HepG2 (cell line): ENCODE measurements at regions not wholly inside any gene's neighbourhood (a gene's known extent, or its start where the extent isn't known, plus 50 kb on each side); places are given as distances from the start of the nearest gene placed in this dataset.

Experiments
- ATAC-seq: fragments of 200-7000 bp; cut with Tn5 transposase; 3 replicates; pipeline ENCODE4 v1.9.1; 2020; ENCODE audit warnings: mild to moderate bottlenecking, moderate library complexity
- BruUV-seq: library from RNA; stranded (reverse); fragments of 400-500 nt; replicated peaks from 2 replicates; lab custom pipeline; 2021; lab: Mats Ljungman, UMichigan
- CTCF ChIA-PET: fragments of 300-600 bp; formaldehyde crosslinking; extraction: SDS; loops from one replicate; lab custom pipeline; 2021; ENCODE audit warnings: low total read pairs, inconsistent platforms, low intra/inter-chr PET ratio; lab: Yijun Ruan, JAX
- POLR2A ChIA-PET: fragments of 350-600 bp; sonication (Branson Sonifier 250); formaldehyde crosslinking; loops from one replicate; lab custom pipeline; 2020; ENCODE audit warnings: antibody characterized with exemption, inconsistent platforms; lab: Yijun Ruan, JAX
- DNase-seq: peaks from one replicate; pipeline ENCODE4 v3.0.0-alpha.2; 2015; ENCODE audit warnings: low spot score
- FAIRE-seq: peaks from 3 replicates; lab custom pipeline; 2011; peaks lifted over from hg19 to GRCh38; lab: Jason Lieb, UNC
- H2AFZ ChIP-seq: one replicate; pipeline ENCODE4 v1.6.1; 2011; ENCODE audit warnings: low read length, inconsistent platforms
- H3K27ac ChIP-seq: fragments of 300-600 bp; 3 replicates; pipeline ENCODE4 v1.8.0; 2011; ENCODE audit warnings: mixed run types, mild to moderate bottlenecking, mixed read lengths, low read length, inconsistent platforms; ENCODE audit not compliant: insufficient read depth; ENCODE audit errors: extremely low read length
- H3K27me3 ChIP-seq, 2 experiments: fragments of 200-600 bp in 1 of 2; 2 replicates in 1 of 2; 3 replicates in 1 of 2; pipeline versions ENCODE4 v1.6.0 to v1.8.0; 2011; ENCODE audit warnings: low read length in 2 of 2, mild to moderate bottlenecking in 2 of 2, moderate library complexity in 2 of 2, inconsistent platforms in 1 of 2; ENCODE audit not compliant: insufficient read depth in 2 of 2, control insufficient read depth in 1 of 2
- H3K36me3 ChIP-seq, 2 experiments: fragments of 200-600 bp in 1 of 2; replicated peaks in 1 of 2; 2 replicates in 1 of 2; 3 replicates in 1 of 2; pipeline versions ENCODE4 v1.5.1 to v1.8.0; 2011; ENCODE audit warnings: low read length in 2 of 2, inconsistent platforms in 1 of 2; ENCODE audit not compliant: insufficient read depth in 2 of 2, control insufficient read depth in 1 of 2
- H3K4me1 ChIP-seq: 2 replicates; pipeline ENCODE4 v1.5.1; 2012; ENCODE audit warnings: low read length, inconsistent platforms; ENCODE audit not compliant: insufficient read depth
- H3K4me2 ChIP-seq: 2 replicates; pipeline ENCODE4 v1.6.0; 2011; ENCODE audit warnings: low read depth, low read length, inconsistent platforms
- H3K4me3 ChIP-seq, 3 experiments: fragments of 200-600 bp in 1 of 3; sonication (generic), shearing (Covaris generic) in 1 of 3; replicated peaks in 1 of 3; 2 replicates each; pipeline ENCODE4 v1.5.1; 2011 to 2016; ENCODE audit warnings: low read length in 3 of 3, inconsistent platforms in 2 of 3, low read depth in 2 of 3, mild to moderate bottlenecking in 2 of 3, control low read depth in 1 of 3, mixed read lengths in 1 of 3; ENCODE audit not compliant: insufficient read depth in 1 of 3
- H3K79me2 ChIP-seq: one replicate; pipeline ENCODE4 v1.6.1; 2011; ENCODE audit warnings: low read length, inconsistent platforms; ENCODE audit not compliant: insufficient read depth
- H3K9ac ChIP-seq: 2 replicates; pipeline ENCODE4 v1.6.0; 2011; ENCODE audit warnings: mild to moderate bottlenecking, low read depth, low read length, inconsistent platforms; ENCODE audit not compliant: insufficient read depth
- H3K9me3 ChIP-seq: 2 replicates; pipeline ENCODE4 v1.5.1; 2012; ENCODE audit warnings: mild to moderate bottlenecking, low read length
- H4K20me1 ChIP-seq: 2 replicates; pipeline ENCODE4 v1.6.0; 2011; ENCODE audit warnings: inconsistent platforms, mild to moderate bottlenecking, low read length, moderate library complexity; ENCODE audit not compliant: insufficient read depth
- CBX5 ChIP-seq: sonication (generic); formaldehyde crosslinking; IDR thresholded peaks from 2 replicates; pipeline ENCODE4 v1.4.0; 2020; ENCODE audit warnings: missing genetic modification reagents, borderline replicate concordance
- CENPX ChIP-seq: sonication (generic); formaldehyde crosslinking; IDR thresholded peaks from 2 replicates; pipeline ENCODE4 v1.9.0; 2021; ENCODE audit warnings: mild to moderate bottlenecking, missing genetic modification reagents, moderate library complexity
- EZH2 ChIP-seq: conservative IDR thresholded peaks from 2 replicates; pipeline ENCODE4 v1.6.1; 2012; ENCODE audit warnings: mild to moderate bottlenecking, low read depth, low read length, moderate library complexity
- IKZF4 ChIP-seq: sonication (generic); formaldehyde crosslinking; IDR thresholded peaks from 2 replicates; pipeline ENCODE4 v1.5.1; 2020; ENCODE audit warnings: borderline replicate concordance, mild to moderate bottlenecking, low read depth, missing genetic modification reagents; ENCODE audit errors: not compliant biosample characterization
- KDM1A ChIP-seq: IDR thresholded peaks from 2 replicates; pipeline ENCODE4 v1.6.1; 2016; ENCODE audit warnings: missing compliant biosample characterization
- MED8 ChIP-seq: sonication (generic); formaldehyde crosslinking; IDR thresholded peaks from 2 replicates; pipeline ENCODE4 v1.8.1; 2023; ENCODE audit warnings: mild to moderate bottlenecking, missing genetic modification reagents; ENCODE audit not compliant: insufficient replicate concordance
- PCBP1 ChIP-seq: fragments of 200-400 bp; formaldehyde crosslinking; IDR thresholded peaks from 2 replicates; pipeline ENCODE4 v1.6.1; 2017; ENCODE audit warnings: mild to moderate bottlenecking, low read depth, low read length, borderline replicate concordance
- ZC3H4 ChIP-seq: sonication (generic); formaldehyde crosslinking; IDR thresholded peaks from 2 replicates; pipeline ENCODE4 v1.4.0; 2020; ENCODE audit warnings: missing genetic modification reagents, borderline replicate concordance
- ZNF572 ChIP-seq: sonication (generic); formaldehyde crosslinking; IDR thresholded peaks from 2 replicates; pipeline ENCODE4 v1.5.1; 2020; ENCODE audit warnings: mild to moderate bottlenecking, missing genetic modification reagents
- ZNF883 ChIP-seq: sonication (generic); formaldehyde crosslinking; IDR thresholded peaks from 2 replicates; pipeline ENCODE4 v1.5.1; 2020; ENCODE audit warnings: mild to moderate bottlenecking, missing genetic modification reagents; ENCODE audit errors: not compliant biosample characterization
- WGBS: methylation state at CpG from one replicate; pipeline ENCODE4 v1.1.6; 2017; ENCODE audit warnings: low lambda C conversion rate; 5-methylcytosine and 5-hydroxymethylcytosine counted together
- in situ Hi-C: cut with HindIII; loops from 2 replicates; pipeline ENCODE4 v1.10.0; 2017; ENCODE audit warnings: low pct_unique_long_range_greater_than_20kb; ENCODE audit not compliant: extremely low pct_ligation_motif_present
- intact Hi-C: fragments of 100-400 bp; cut with micrococcal nuclease; formaldehyde crosslinking; loops from one replicate; pipeline ENCODE4 v1.10.0; 2022; ENCODE audit not compliant: unreplicated experiment
- TF ChIP-seq, protein P1 (sequence below), 2 experiments: sonication (generic) in 1 of 2; formaldehyde crosslinking in 1 of 2; IDR thresholded peaks; 2 replicates each; pipeline versions ENCODE4 v1.5.1 to v1.6.1; 2011 to 2020; ENCODE audit warnings: borderline replicate concordance in 1 of 2, low read depth in 1 of 2, low read length in 1 of 2, mild to moderate bottlenecking in 1 of 2, missing genetic modification reagents in 1 of 2, moderate library complexity in 1 of 2
- TF ChIP-seq, protein P2 (sequence below): sonication (generic); formaldehyde crosslinking; IDR thresholded peaks from 2 replicates; pipeline ENCODE4 v1.4.0; 2020; ENCODE audit warnings: missing genetic modification reagents
- TF ChIP-seq, protein P3 (sequence below): IDR thresholded peaks from 2 replicates; pipeline ENCODE4 v1.6.1; 2016; ENCODE audit warnings: low read depth, borderline replicate concordance
- TF ChIP-seq, protein P4 (sequence below): sonication (generic); IDR thresholded peaks from 2 replicates; pipeline ENCODE4 v1.6.1; 2016; ENCODE audit warnings: low read depth, borderline replicate concordance

DNA sequence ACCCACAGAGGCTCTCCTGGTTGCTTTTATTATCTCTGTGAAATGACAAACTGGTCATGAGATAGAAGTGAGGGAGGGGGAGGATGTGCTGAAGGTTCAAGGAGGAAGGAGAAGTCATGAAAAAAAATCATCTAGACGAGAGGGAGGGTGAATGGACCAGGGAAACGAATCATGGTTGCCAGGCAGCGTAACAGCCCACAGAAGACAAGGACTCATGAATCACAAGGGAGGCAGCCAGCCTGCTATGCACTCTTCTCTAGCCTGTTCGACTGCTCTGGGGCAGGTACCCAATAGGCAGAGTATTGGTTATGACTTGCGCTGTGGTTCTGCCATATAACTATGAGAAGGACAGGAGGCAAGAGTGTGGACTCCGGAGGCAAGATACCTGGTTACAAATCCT is 475.2 kb downstream of the CDK5RAP2 start:
- H3K9ac ChIP-seq: no peak overlapping the region
- in situ Hi-C loops (no loop called here), intact Hi-C loops (no loop called here)
- TF ChIP-seq CENPX (CRISPR knock-in tag) (no peak), PCBP1 (no peak), EZH2 (no peak), ZNF883 (CRISPR knock-in tag) (no peak)
- TF ChIP-seq, protein P1, sequence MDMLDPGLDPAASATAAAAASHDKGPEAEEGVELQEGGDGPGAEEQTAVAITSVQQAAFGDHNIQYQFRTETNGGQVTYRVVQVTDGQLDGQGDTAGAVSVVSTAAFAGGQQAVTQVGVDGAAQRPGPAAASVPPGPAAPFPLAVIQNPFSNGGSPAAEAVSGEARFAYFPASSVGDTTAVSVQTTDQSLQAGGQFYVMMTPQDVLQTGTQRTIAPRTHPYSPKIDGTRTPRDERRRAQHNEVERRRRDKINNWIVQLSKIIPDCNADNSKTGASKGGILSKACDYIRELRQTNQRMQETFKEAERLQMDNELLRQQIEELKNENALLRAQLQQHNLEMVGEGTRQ (IDR thresholded peaks at IDR 0.05; ENCODE audit: low read depth, low read length): no peak
- TF ChIP-seq, protein P1 (CRISPR knock-in tag; IDR thresholded peaks at IDR 0.05; ENCODE audit: borderline replicate concordance): no peak
- H3K27ac ChIP-seq: no peak overlapping the region
- ChIA-PET POLR2A (no interaction called here), CTCF (no interaction called here)
- WGBS: 2% methylated on average over 4 of the region's 6 CpGs
- H3K4me3 ChIP-seq: no peak overlapping the region
- no peaks in the 10 kb centered on the region for H4K20me1 ChIP-seq
- no peaks in the 10 kb centered on the region for H3K36me3 ChIP-seq
- no peaks in the 10 kb centered on the region for H3K9me3 ChIP-seq
- H2AFZ ChIP-seq: no peak overlapping the region
- BruUV-seq: no TSS peak
- DNase-seq (no peak), ATAC-seq (no peak), FAIRE-seq (no peak)
- H3K4me1 ChIP-seq: no peaks in the 10 kb centered on the region
- no peaks in the 10 kb centered on the region for H3K79me2 ChIP-seq
- H3K27me3 ChIP-seq: peaks cover 0 to 11% of the 10 kb centered on the region in 2 experiments; a peak in 1 of 5 replicates
- no peak overlapping the region for H3K4me2 ChIP-seq

DNA sequence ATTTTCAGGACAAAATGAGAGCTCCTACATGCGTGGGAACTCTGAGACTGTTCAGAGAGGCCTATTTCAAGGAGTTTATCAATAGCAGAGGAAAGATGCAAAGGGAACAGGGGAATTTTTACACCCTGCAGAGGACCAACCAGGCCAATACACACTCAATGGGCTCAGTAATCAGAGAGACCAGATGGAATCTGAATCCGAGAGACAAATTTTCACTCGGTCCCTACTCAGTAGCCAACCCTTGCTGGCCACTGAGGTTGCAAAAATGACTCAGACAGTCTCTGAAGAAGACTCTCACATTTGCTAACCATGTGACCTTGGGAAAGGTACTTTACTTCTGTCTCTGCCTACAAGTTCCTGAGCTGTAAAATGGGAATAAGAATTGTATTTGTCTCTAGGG is 479.4 kb downstream of the CDK5RAP2 start:
- H3K27ac ChIP-seq: no peak overlapping the region
- 4% methylated on average over 3 of the region's 3 CpGs for whole genome bisulfite sequencing
- FAIRE-seq (no peak), ATAC-seq (no peak), DNase-seq (no peak)
- no peak overlapping the region for H3K9ac ChIP-seq
- H3K79me2 ChIP-seq: no peaks in the 10 kb centered on the region
- no peaks in the 10 kb centered on the region for H3K9me3 ChIP-seq
- ChIA-PET POLR2A (no interaction called here), CTCF (no interaction called here)
- BruUV-seq: no TSS peak
- H3K36me3 ChIP-seq: no peaks in the 10 kb centered on the region
- H4K20me1 ChIP-seq: no peaks in the 10 kb centered on the region
- intact Hi-C loops: no loop called here
- no peak overlapping the region for H3K4me2 ChIP-seq
- in situ Hi-C loops: no loop called here
- H3K4me1 ChIP-seq: no peaks in the 10 kb centered on the region
- H2AFZ ChIP-seq: no peak overlapping the region
- H3K4me3 ChIP-seq: no peak overlapping the region
- H3K27me3 ChIP-seq: peaks cover 0 to 4% of the 10 kb centered on the region in 2 experiments; a peak in 1 of 5 replicates
- no peak for TF ChIP-seq ZC3H4
- TF ChIP-seq, protein P2, sequence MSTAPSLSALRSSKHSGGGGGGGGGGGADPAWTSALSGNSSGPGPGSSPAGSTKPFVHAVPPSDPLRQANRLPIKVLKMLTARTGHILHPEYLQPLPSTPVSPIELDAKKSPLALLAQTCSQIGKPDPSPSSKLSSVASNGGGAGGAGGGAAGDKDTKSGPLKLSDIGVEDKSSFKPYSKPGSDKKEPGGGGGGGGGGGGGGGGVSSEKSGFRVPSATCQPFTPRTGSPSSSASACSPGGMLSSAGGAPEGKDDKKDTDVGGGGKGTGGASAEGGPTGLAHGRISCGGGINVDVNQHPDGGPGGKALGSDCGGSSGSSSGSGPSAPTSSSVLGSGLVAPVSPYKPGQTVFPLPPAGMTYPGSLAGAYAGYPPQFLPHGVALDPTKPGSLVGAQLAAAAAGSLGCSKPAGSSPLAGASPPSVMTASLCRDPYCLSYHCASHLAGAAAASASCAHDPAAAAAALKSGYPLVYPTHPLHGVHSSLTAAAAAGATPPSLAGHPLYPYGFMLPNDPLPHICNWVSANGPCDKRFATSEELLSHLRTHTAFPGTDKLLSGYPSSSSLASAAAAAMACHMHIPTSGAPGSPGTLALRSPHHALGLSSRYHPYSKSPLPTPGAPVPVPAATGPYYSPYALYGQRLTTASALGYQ: no peak
- no peak for TF ChIP-seq ZNF572 (CRISPR knock-in tag)
- TF ChIP-seq IKZF4: no peak
- TF ChIP-seq, protein P3, sequence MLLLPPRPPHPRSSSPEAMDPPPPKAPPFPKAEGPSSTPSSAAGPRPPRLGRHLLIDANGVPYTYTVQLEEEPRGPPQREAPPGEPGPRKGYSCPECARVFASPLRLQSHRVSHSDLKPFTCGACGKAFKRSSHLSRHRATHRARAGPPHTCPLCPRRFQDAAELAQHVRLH: no peak
- TF ChIP-seq MED8: no peak
- TF ChIP-seq, protein P4, sequence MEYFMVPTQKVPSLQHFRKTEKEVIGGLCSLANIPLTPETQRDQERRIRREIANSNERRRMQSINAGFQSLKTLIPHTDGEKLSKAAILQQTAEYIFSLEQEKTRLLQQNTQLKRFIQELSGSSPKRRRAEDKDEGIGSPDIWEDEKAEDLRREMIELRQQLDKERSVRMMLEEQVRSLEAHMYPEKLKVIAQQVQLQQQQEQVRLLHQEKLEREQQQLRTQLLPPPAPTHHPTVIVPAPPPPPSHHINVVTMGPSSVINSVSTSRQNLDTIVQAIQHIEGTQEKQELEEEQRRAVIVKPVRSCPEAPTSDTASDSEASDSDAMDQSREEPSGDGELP: no peak
- TF ChIP-seq KDM1A (CRISPR knock-in tag): no peak
- no peak for TF ChIP-seq CBX5
